ENCODE measurements at regions not wholly inside any gene's neighbourhood (a gene's known extent, or its start where the extent isn't known, plus 50 kb on each side); places are given as distances from the start of the nearest gene placed in this dataset.

DNA sequence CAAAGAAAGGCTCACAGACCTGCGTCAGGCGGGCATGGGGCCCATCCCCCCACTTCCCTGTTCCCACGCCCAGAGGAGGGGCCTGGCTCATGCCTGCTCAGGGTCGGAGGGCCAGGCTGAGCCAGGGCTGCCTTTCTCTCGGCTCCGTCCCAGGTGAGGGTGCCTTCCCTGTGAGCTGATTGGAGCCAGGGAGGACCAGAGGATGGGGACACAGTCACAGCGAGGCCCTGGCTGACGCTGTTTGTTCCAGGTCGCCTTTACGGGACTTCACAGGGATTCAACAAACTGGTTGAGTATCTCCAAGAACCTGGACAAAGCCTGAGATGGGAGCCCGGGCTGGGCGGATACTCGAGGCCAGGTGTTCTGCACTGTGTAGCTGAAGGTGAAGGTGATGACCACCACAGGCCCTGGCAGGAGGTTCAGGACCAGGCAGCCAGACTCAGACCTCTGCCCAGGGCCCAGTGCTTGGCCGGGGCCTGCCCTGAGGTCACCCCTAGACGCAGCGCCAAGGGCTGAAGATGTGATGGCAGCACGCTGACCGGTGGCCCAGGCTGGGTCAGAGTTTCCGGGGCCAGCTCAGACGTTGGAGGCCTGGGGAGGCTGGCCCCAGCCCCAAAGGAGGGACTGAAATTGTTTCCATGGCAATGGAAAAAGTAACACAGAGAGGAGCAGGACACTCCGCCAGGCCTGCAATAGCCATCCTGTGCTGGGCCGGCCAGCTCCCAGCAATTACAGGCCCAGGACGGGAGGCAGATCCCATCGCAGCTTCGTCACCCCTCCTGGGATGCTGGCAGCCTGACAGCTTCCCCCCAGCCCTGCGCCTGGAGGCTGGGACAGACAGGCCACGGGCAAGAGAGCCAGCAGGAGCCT is 65.3 kb upstream of the ADAMTS2 start:
- no peaks in the 10 kb centered on the region for H3K9me3 ChIP-seq (ENCODE audit: low read length)
- no peak overlapping the region for H2AFZ ChIP-seq (ENCODE audit: low read length)
- H3K27ac ChIP-seq (ENCODE audit: low read depth, low read length, poor library complexity, severe bottlenecking): no peak overlapping the region
- no peaks in the 10 kb centered on the region for H3K9me2 ChIP-seq (ENCODE audit: low read depth, low read length)
- H3F3A ChIP-seq (ENCODE audit: insufficient read depth, low read length): no peaks in the 10 kb centered on the region
- H3K79me2 ChIP-seq (ENCODE audit: insufficient read depth, low read length): no peaks in the 10 kb centered on the region
- H3K4me2 ChIP-seq (ENCODE audit: low read length): no peak overlapping the region
- no peaks in the 10 kb centered on the region for H3K4me1 ChIP-seq (ENCODE audit: insufficient read depth, low read length, severe bottlenecking)
- H3K9ac ChIP-seq (ENCODE audit: low read length): no peak overlapping the region
- no peaks in the 10 kb centered on the region for H3K36me3 ChIP-seq (ENCODE audit: insufficient read depth, low read length)
- TF ChIP-seq, protein P1, sequence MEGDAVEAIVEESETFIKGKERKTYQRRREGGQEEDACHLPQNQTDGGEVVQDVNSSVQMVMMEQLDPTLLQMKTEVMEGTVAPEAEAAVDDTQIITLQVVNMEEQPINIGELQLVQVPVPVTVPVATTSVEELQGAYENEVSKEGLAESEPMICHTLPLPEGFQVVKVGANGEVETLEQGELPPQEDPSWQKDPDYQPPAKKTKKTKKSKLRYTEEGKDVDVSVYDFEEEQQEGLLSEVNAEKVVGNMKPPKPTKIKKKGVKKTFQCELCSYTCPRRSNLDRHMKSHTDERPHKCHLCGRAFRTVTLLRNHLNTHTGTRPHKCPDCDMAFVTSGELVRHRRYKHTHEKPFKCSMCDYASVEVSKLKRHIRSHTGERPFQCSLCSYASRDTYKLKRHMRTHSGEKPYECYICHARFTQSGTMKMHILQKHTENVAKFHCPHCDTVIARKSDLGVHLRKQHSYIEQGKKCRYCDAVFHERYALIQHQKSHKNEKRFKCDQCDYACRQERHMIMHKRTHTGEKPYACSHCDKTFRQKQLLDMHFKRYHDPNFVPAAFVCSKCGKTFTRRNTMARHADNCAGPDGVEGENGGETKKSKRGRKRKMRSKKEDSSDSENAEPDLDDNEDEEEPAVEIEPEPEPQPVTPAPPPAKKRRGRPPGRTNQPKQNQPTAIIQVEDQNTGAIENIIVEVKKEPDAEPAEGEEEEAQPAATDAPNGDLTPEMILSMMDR (IDR thresholded peaks at IDR 0.05; ENCODE audit: low read length): no peak
- no peak for TF ChIP-seq EZH2 (IDR thresholded peaks at IDR 0.05; ENCODE audit: borderline replicate concordance, low read length)
- H3K4me3 ChIP-seq (ENCODE audit: low read depth, low read length, poor library complexity, severe bottlenecking): no peak overlapping the region
- 0 out of 2 replicates have a peak, but pooled peaks cover 3% of the 10 kb centered on the region for H3K27me3 ChIP-seq (ENCODE audit: insufficient read depth, low read length)
- H4K20me1 ChIP-seq (ENCODE audit: insufficient read depth, low read length): no peaks in the 10 kb centered on the region

DNA sequence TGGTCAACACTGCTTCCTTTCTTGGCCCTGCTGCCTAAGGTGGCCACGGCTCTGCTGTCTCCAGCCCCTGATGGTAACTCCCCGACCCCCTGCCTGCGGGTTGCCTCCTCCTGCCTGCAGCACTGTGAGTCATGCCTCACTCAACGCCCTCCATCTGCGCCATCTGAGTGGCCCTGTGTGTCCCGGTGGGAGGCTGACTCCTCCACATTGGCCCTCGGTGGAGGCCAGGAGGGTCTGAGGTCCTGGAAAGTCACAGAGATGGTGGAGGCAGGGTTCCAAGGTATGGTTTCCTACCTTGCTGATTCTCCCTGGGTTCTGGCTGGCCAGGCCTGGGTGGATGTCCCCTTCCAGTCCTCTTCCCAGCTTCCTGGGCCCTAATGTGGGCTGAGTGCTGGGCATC is 64.5 kb upstream of the ADAMTS2 start:
- TF ChIP-seq EZH2 (IDR thresholded peaks at IDR 0.05; ENCODE audit: borderline replicate concordance, low read length): no peak
- TF ChIP-seq, protein P1 (IDR thresholded peaks at IDR 0.05; ENCODE audit: low read length): no peak
- no peaks in the 10 kb centered on the region for H3F3A ChIP-seq (ENCODE audit: insufficient read depth, low read length)
- H3K4me1 ChIP-seq (ENCODE audit: insufficient read depth, low read length, severe bottlenecking): no peaks in the 10 kb centered on the region
- H3K27me3 ChIP-seq (ENCODE audit: insufficient read depth, low read length): 0 out of 2 replicates have a peak, but pooled peaks cover 3% of the 10 kb centered on the region
- no peak overlapping the region for H2AFZ ChIP-seq (ENCODE audit: low read length)
- H3K27ac ChIP-seq (ENCODE audit: low read depth, low read length, poor library complexity, severe bottlenecking): no peak overlapping the region
- no peaks in the 10 kb centered on the region for H3K9me3 ChIP-seq (ENCODE audit: low read length)
- no peak overlapping the region for H3K4me3 ChIP-seq (ENCODE audit: low read depth, low read length, poor library complexity, severe bottlenecking)
- no peak overlapping the region for H3K9ac ChIP-seq (ENCODE audit: low read length)
- no peaks in the 10 kb centered on the region for H3K36me3 ChIP-seq (ENCODE audit: insufficient read depth, low read length)
- H3K79me2 ChIP-seq (ENCODE audit: insufficient read depth, low read length): no peaks in the 10 kb centered on the region
- H3K9me2 ChIP-seq (ENCODE audit: low read depth, low read length): no peaks in the 10 kb centered on the region
- H4K20me1 ChIP-seq (ENCODE audit: insufficient read depth, low read length): no peaks in the 10 kb centered on the region
- H3K4me2 ChIP-seq (ENCODE audit: low read length): no peak overlapping the region

DNA sequence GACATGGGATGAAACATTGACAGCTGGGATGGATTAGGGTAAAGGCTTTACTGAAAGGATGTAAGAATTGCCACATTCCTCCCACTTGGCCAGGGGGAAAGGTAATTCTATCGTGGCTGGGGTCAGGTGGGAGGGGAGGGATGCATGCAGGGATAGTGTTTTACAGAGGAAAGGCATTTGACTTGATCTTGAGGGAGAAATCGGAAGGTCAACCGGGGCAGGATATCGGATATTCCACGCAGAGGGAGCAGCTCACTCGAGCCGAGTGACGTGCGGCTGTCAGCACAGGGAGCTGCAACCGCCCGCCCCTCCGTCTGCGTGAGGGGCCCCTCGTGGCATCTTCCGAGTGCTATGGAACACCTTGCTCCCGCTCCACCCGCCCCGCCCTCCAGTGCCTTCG is 63.4 kb upstream of the ADAMTS2 start:
- Histone ChIP-seq H3K9ac (ENCODE audit: low read length) (no peak overlapping the region), H3K36me3 (ENCODE audit: insufficient read depth, low read length) (no peaks in the 10 kb centered on the region), H4K20me1 (ENCODE audit: insufficient read depth, low read length) (no peaks in the 10 kb centered on the region), H3K9me2 (ENCODE audit: low read depth, low read length) (no peaks in the 10 kb centered on the region), H3K27me3 (ENCODE audit: insufficient read depth, low read length) (0 out of 2 replicates have a peak, but pooled peaks cover 3% of the 10 kb centered on the region), H3K9me3 (ENCODE audit: low read length) (no peaks in the 10 kb centered on the region), H2AFZ (ENCODE audit: low read length) (no peak overlapping the region), H3K4me1 (ENCODE audit: insufficient read depth, low read length, severe bottlenecking) (no peaks in the 10 kb centered on the region), H3K79me2 (ENCODE audit: insufficient read depth, low read length) (no peaks in the 10 kb centered on the region), H3K27ac (ENCODE audit: low read depth, low read length, poor library complexity, severe bottlenecking) (no peak overlapping the region), H3F3A (ENCODE audit: insufficient read depth, low read length) (no peaks in the 10 kb centered on the region), H3K4me3 (ENCODE audit: low read depth, low read length, poor library complexity, severe bottlenecking) (no peak overlapping the region), H3K4me2 (ENCODE audit: low read length) (no peak overlapping the region)
- no peak for TF ChIP-seq EZH2 (IDR thresholded peaks at IDR 0.05; ENCODE audit: borderline replicate concordance, low read length)
- TF ChIP-seq, protein P1 (IDR thresholded peaks at IDR 0.05; ENCODE audit: low read length): no peak

Data from OCI-LY1 (cell line).